ENCODE measurements at regions not wholly inside any gene's neighbourhood (a gene's known extent, or its start where the extent isn't known, plus 50 kb on each side); places are given as distances from the start of the nearest gene placed in this dataset.

DNA sequence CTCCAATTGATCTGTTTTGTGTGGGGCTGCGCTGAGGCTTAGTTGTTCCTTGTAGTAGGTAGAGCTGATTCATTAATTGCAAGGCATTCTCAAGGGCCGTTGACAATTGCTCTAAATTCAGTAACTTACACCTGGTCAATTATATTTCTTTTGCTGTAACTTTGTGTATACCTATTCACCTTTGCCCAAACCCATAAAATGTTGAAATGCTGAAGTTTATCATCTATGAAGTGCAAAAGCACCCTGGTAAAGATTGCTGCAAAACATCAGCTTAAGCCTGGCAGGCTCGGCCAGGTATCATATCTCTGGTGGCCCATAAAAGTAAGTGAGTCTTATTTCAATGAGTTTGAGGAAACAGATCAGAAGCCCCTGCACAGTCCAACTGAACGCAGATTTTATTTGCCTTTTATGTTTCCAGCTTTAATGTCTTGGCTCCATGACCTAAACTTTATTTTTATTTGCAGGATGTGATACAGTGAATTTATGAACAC, 203.6 kb upstream of the SLCO3A1 start:
- TF ChIP-seq YY1 (IDR thresholded peaks at IDR 0.05; ENCODE audit: low read depth) (no peak), EP300 (IDR thresholded peaks at IDR 0.05; ENCODE audit: borderline replicate concordance) (no peak), TAF1 (IDR thresholded peaks at IDR 0.05; ENCODE audit: low read depth) (no peak), CEBPB (IDR thresholded peaks at IDR 0.05) (no peak)
- TF ChIP-seq, protein P1, sequence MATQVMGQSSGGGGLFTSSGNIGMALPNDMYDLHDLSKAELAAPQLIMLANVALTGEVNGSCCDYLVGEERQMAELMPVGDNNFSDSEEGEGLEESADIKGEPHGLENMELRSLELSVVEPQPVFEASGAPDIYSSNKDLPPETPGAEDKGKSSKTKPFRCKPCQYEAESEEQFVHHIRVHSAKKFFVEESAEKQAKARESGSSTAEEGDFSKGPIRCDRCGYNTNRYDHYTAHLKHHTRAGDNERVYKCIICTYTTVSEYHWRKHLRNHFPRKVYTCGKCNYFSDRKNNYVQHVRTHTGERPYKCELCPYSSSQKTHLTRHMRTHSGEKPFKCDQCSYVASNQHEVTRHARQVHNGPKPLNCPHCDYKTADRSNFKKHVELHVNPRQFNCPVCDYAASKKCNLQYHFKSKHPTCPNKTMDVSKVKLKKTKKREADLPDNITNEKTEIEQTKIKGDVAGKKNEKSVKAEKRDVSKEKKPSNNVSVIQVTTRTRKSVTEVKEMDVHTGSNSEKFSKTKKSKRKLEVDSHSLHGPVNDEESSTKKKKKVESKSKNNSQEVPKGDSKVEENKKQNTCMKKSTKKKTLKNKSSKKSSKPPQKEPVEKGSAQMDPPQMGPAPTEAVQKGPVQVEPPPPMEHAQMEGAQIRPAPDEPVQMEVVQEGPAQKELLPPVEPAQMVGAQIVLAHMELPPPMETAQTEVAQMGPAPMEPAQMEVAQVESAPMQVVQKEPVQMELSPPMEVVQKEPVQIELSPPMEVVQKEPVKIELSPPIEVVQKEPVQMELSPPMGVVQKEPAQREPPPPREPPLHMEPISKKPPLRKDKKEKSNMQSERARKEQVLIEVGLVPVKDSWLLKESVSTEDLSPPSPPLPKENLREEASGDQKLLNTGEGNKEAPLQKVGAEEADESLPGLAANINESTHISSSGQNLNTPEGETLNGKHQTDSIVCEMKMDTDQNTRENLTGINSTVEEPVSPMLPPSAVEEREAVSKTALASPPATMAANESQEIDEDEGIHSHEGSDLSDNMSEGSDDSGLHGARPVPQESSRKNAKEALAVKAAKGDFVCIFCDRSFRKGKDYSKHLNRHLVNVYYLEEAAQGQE (IDR thresholded peaks at IDR 0.05; ENCODE audit: low read depth) = no peak
- TF ChIP-seq, protein P2, sequence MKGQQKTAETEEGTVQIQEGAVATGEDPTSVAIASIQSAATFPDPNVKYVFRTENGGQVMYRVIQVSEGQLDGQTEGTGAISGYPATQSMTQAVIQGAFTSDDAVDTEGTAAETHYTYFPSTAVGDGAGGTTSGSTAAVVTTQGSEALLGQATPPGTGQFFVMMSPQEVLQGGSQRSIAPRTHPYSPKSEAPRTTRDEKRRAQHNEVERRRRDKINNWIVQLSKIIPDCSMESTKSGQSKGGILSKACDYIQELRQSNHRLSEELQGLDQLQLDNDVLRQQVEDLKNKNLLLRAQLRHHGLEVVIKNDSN (IDR thresholded peaks at IDR 0.05) = no peak
